ENCODE measurements at regions not wholly inside any gene's neighbourhood (a gene's known extent, or its start where the extent isn't known, plus 50 kb on each side); places are given as distances from the start of the nearest gene placed in this dataset.

GRCh38 chr4:138673053-138673452, 342.5 kb upstream of the NOCT start:
- FAIRE-seq = no peak
- intact Hi-C loops (cut with micrococcal nuclease) = no loop called here
- no peak overlapping the region for H3K9ac ChIP-seq (replicated peaks; ENCODE audit: extremely low read depth, insufficient read depth, low read length)

More at GRCh38 chr4:138673053-138673452, 342.5 kb upstream of the NOCT start:
- dilution Hi-C loops (cut with MboI; ENCODE audit: extremely low pct_ligation_motif_present, low sequenced_read_pairs) = no loop called here
- no peak for DNase-seq (ENCODE audit: low read depth, low spot score)
- no TSS peak for BruUV-seq (replicated peaks)
- H3K4me1 ChIP-seq (ENCODE audit: control insufficient read depth, extremely low read depth, insufficient read depth, low read length) = no peaks in the 10 kb centered on the region
- no peak overlapping the region for H2AFZ ChIP-seq (ENCODE audit: low read depth, low read length)
- H3K79me2 ChIP-seq (ENCODE audit: control insufficient read depth, insufficient read depth, low read length) = no peaks in the 10 kb centered on the region
- no peak overlapping the region for H3K4me2 ChIP-seq (ENCODE audit: insufficient read depth, low read length)
- POLR2A ChIA-PET = no interaction called here
- H4K20me1 ChIP-seq (replicated peaks; ENCODE audit: control insufficient read depth, extremely low read depth, insufficient read depth, low read length) = no peaks in the 10 kb centered on the region
- H3K4me3 ChIP-seq (replicated peaks in 1 of 3; ENCODE audit: insufficient read depth in 1 of 3, low read depth in 1 of 3, low read length in 3 of 3) = no peak overlapping the region
- H3K27me3 ChIP-seq (ENCODE audit: control insufficient read depth in 2 of 2, insufficient read depth in 2 of 2, low read length in 2 of 2) = peaks cover 3 to 24% of the 10 kb centered on the region in 2 experiments
- no peaks in the 10 kb centered on the region for H3K9me3 ChIP-seq (replicated peaks; ENCODE audit: control insufficient read depth, insufficient read depth, low read length)
- no peak overlapping the region for H3K27ac ChIP-seq (ENCODE audit: insufficient read depth, low read depth, low read length)
- CTCF ChIA-PET = interaction anchor here (1.5 to 2.0 kb wide), 2 partner anchors 8 to 198 kb away, joined by 4 to 7 read pairs; no protein-coding TSS in a partner anchor
- TF ChIP-seq POLR2A (IDR thresholded peaks at IDR 0.05; ENCODE audit: low read depth, low read length) (no peak), MYC (IDR thresholded peaks at IDR 0.05; ENCODE audit: low read depth, low read length) (no peak), GATA2 (IDR thresholded peaks at IDR 0.05; ENCODE audit: insufficient read depth, insufficient read length, low read depth, low read length) (no peak), JUN (IDR thresholded peaks at IDR 0.05; ENCODE audit: borderline replicate concordance, insufficient read depth, insufficient read length, low read depth) (no peak), EZH2 (IDR thresholded peaks at IDR 0.05; ENCODE audit: borderline replicate concordance, low read depth, low read length, severe bottlenecking) (no peak), FOS (IDR thresholded peaks at IDR 0.05; ENCODE audit: borderline replicate concordance, insufficient read depth, low read length) (no peak), POLR2AphosphoS5 (IDR thresholded peaks at IDR 0.05; ENCODE audit: insufficient read depth, low read depth, low read length) (no peak)
- TF ChIP-seq, protein P1, sequence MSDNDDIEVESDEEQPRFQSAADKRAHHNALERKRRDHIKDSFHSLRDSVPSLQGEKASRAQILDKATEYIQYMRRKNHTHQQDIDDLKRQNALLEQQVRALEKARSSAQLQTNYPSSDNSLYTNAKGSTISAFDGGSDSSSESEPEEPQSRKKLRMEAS (IDR thresholded peaks at IDR 0.05; ENCODE audit: insufficient read depth, insufficient read length) = no peak
- TF ChIP-seq, protein P2, sequence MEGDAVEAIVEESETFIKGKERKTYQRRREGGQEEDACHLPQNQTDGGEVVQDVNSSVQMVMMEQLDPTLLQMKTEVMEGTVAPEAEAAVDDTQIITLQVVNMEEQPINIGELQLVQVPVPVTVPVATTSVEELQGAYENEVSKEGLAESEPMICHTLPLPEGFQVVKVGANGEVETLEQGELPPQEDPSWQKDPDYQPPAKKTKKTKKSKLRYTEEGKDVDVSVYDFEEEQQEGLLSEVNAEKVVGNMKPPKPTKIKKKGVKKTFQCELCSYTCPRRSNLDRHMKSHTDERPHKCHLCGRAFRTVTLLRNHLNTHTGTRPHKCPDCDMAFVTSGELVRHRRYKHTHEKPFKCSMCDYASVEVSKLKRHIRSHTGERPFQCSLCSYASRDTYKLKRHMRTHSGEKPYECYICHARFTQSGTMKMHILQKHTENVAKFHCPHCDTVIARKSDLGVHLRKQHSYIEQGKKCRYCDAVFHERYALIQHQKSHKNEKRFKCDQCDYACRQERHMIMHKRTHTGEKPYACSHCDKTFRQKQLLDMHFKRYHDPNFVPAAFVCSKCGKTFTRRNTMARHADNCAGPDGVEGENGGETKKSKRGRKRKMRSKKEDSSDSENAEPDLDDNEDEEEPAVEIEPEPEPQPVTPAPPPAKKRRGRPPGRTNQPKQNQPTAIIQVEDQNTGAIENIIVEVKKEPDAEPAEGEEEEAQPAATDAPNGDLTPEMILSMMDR (IDR thresholded peaks at IDR 0.05; ENCODE audit: extremely low read depth in 1 of 2, insufficient read depth in 1 of 2, low read depth in 1 of 2, low read length in 2 of 2) = no peak
- H3K36me3 ChIP-seq (ENCODE audit: control insufficient read depth in 2 of 2, extremely low read depth in 1 of 2, insufficient read depth in 2 of 2, low read length in 2 of 2) = no peaks in the 10 kb centered on the region
- no peaks in the 10 kb centered on the region for H3K9me1 ChIP-seq (replicated peaks; ENCODE audit: control insufficient read depth, extremely low read depth, insufficient read depth, low read length)
